SK-N-MC (cell line): ENCODE measurements at regions not wholly inside any gene's neighbourhood (a gene's known extent, or its start where the extent isn't known, plus 50 kb on each side); places are given as distances from the start of the nearest gene placed in this dataset.

Experiments used
- EZH2 ChIP-seq: fragments of 200-600 bp; sonication (generic); IDR thresholded peaks from one replicate; pipeline ENCODE4 v1.6.1; 2017; ENCODE audit warnings: antibody characterized with exemption
- FOXP2 ChIP-seq: optimal IDR thresholded peaks from 2 replicates; pipeline ENCODE3; 2011; ENCODE audit warnings: mild to moderate bottlenecking, moderate library complexity; ENCODE audit not compliant: insufficient read depth; ENCODE audit errors: extremely low read length, control extremely low read depth
- POLR2AphosphoS5 ChIP-seq: IDR thresholded peaks from 2 replicates; pipeline ENCODE4 v1.6.1; 2012; ENCODE audit warnings: mild to moderate bottlenecking, low read depth, low read length, borderline replicate concordance

- TF ChIP-seq EZH2 (no peak), FOXP2 (no peak), POLR2AphosphoS5 (no peak)
Observed at GRCh38 chr1:57638239-57638638, 214.4 kb upstream of the DAB1 start.
